Muscle of leg (tissue), 3 donors: ENCODE measurements at regions not wholly inside any gene's neighbourhood (a gene's known extent, or its start where the extent isn't known, plus 50 kb on each side); places are given as distances from the start of the nearest gene placed in this dataset.
"Not testable (repeated sequence)": the region's sequence is repeated elsewhere in the genome, so short reads cannot be mapped to it uniquely, and the experiment has no call there.

Experiments
- DNase-seq: peaks from one replicate; pipeline ENCODE4 v3.0.0; 2013
- H3K27ac ChIP-seq: one replicate; pipeline ENCODE4 v1.5.1; 2013; ENCODE audit warnings: mild to moderate bottlenecking, low read length, control low read depth
- H3K27me3 ChIP-seq: one replicate; pipeline ENCODE4 v1.6.1; 2013; ENCODE audit warnings: low read length; ENCODE audit not compliant: control insufficient read depth, insufficient read depth
- H3K36me3 ChIP-seq: one replicate; pipeline ENCODE4 v1.6.1; 2013; ENCODE audit warnings: low read length; ENCODE audit not compliant: control insufficient read depth, insufficient read depth
- H3K4me1 ChIP-seq: one replicate; pipeline ENCODE4 v1.6.1; 2013; ENCODE audit warnings: low read length; ENCODE audit not compliant: control insufficient read depth, insufficient read depth
- H3K4me3 ChIP-seq: one replicate; pipeline ENCODE4 v1.5.1; 2013; ENCODE audit warnings: low read length, control low read depth
- H3K9me3 ChIP-seq: replicated peaks from 2 replicates; pipeline ENCODE4 v1.6.1; 2013; ENCODE audit warnings: low read depth, low read length; ENCODE audit not compliant: control insufficient read depth
- WGBS: methylation state at CpG from one replicate; pipeline ENCODE4 v1.1.5; 2013; ENCODE audit warnings: missing lambda C conversion rate; ENCODE audit not compliant: insufficient coverage; 5-methylcytosine and 5-hydroxymethylcytosine counted together

DNA sequence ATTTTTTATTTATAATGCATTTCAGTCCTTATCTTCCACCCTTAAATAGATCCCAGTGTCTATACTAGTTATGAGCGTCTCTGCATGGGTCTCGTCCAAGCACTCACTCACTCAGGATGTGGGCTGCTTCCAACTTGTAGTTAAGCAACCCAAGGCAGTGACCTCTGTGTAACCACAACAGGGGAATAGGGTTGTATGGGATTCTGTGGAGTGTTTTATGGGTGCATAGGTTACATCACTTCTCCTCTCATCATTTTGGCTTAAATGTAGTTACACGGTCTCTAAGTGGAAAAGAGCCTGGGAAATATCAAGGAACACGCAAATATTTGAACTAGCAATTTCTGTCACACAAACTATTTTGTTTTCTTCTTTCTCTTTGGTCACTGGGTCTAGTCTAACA lies 931.0 kb downstream of the STIM2 start:
- Histone ChIP-seq H3K4me1 (no peaks in the 10 kb centered on the region), H3K36me3 (no peaks in the 10 kb centered on the region), H3K4me3 (no peak overlapping the region), H3K27ac (no peak overlapping the region), H3K27me3 (no peaks in the 10 kb centered on the region), H3K9me3 (no peaks in the 10 kb centered on the region)
- DNase-seq, result peak; percentile 14
- no CpG with 5 or more reads among the region's 4 CpGs for WGBS

DNA sequence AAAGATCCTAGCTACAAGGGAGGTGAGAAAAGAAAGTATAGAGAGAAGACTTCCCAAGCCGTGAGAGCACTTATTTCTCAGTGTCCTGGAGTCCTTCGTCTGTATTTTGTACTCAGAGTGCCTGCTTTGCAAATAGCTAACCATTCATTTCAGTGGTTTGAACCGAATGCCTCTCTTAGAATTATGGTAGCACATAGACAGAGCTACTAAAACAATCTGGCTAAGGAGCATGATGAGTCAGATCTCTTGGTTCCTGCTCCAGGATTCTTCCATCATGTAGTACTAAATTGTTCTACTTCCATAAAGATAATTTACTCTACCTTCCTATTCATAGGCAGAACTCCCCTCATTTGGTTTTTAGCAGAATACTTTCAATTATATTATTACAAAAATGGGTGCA lies 946.6 kb downstream of the STIM2 start:
- Histone ChIP-seq H3K4me1 (no peaks in the 10 kb centered on the region), H3K9me3 (no peaks in the 10 kb centered on the region), H3K27me3 (no peaks in the 10 kb centered on the region), H3K4me3 (no peak overlapping the region), H3K36me3 (no peaks in the 10 kb centered on the region), H3K27ac (no peak overlapping the region)
- WGBS, result 93% methylated on average over 2 of the region's 3 CpGs
- DNase-seq, result no peak

DNA sequence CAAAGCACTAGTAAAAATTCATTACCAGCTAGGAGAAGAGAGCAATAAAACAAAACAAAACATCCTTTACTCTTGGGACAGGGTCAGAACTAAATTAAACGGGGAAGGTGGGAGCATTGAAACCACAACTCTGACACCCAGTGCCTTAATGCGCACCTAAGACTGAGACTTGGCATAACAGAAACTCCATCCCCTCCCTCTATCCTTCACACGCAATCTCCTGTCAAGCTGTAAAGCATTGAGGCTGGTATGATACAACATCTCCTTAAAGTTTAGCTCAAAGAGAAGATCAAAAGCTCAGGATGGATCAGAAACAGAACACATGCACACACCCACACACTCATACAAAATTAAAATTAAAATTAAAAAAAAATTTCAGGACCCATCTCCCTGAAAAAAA lies 951.3 kb downstream of the STIM2 start:
- no peak for DNase-seq
- Histone ChIP-seq H3K9me3 (no peaks in the 10 kb centered on the region), H3K4me3 (no peak overlapping the region), H3K27me3 (no peaks in the 10 kb centered on the region), H3K4me1 (no peaks in the 10 kb centered on the region), H3K36me3 (no peaks in the 10 kb centered on the region), H3K27ac (no peak overlapping the region)
- no CpG with 5 or more reads among the region's 3 CpGs for WGBS

DNA sequence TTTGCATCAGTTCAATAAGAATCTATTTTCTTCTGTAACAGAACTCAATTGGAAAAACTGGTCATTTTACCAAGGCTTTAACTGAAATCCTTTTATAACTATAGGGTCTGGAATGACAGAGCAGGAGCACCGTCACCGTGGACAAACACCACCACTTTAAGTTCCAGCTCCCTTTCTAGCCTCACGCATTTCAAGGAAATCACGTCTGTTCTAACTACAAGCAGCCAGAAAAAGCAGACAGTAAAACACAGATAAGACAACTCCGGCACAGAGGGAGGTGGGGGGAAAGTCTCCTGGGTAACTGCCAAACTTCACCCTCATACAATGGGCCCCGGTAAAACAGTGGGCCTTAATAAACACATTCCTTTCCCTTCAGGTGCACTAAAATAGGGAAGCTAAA lies 952.6 kb downstream of the STIM2 start:
- not testable (repeated sequence) for H3K9me3 ChIP-seq, H3K27ac ChIP-seq, H3K36me3 ChIP-seq, H3K4me1 ChIP-seq, H3K4me3 ChIP-seq, H3K27me3 ChIP-seq
- peak; percentile 30 for DNase-seq
- 20% methylated on average over 1 of the region's 6 CpGs for WGBS

DNA sequence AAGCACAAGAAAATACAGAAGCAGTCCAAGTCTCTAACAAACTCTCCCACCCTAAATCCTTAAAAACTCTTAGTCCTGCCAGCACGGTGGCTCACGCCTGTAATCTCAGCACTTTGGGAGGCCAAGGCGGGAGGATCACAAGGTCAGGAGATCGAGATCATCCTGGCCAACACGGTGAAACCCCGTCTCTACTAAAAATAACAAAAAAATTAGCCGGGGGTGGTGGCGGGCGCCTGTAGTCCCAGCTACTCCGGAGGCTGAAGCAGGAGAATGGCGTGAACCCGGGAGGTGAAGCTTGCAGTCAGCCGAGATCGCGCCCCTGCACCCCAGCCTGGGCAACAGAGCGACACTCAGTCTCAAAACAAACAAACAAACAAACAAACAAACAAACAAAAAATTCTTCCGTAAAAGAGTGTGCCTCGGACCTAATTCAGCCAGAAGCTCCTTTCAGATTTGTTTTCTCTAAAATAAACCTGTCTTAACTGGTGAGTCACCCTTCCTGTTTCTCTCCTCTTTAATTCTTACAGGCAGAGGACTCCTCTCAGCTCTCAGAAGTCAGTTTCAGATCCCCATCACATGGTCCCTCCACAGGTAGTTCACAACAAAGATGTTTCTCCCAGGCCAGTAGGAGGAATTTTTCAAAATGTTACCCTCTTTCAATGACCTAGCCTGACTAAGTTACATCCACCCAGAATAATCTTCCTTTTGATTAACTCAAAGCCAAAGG lies 953.2 kb downstream of the STIM2 start:
- not testable (repeated sequence) for DNase-seq, H3K9me3 ChIP-seq, H3K27me3 ChIP-seq, H3K36me3 ChIP-seq, H3K4me1 ChIP-seq, H3K4me3 ChIP-seq, H3K27ac ChIP-seq
- 83% methylated on average over 17 of the region's 18 CpGs for WGBS

DNA sequence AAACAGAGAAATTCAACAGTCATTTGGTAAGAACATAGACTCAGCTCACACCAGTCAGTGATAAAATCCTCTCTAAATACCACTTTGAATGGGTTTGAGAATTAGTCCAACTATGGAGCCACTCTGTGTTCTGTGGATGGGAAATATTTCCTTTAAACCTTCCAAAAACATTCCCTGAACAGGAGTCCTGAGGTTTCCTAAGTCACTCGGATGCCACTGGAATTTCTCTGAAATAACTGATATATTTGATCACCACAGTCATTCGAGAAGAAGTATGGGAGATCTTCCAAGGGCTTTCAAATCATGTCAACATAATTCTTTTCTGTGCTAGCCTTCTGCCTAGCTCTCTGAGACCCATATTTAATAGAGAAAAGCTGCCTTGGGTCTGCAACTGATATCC lies 958.6 kb downstream of the STIM2 start:
- H3K9me3 ChIP-seq, result peaks cover 2% of the 10 kb centered on the region
- no CpG with 5 or more reads among the region's 2 CpGs for WGBS
- no peaks in the 10 kb centered on the region for H3K27me3 ChIP-seq
- no peak for DNase-seq
- no peaks in the 10 kb centered on the region for H3K36me3 ChIP-seq
- no peak overlapping the region for H3K27ac ChIP-seq
- H3K4me3 ChIP-seq, result no peak overlapping the region
- no peaks in the 10 kb centered on the region for H3K4me1 ChIP-seq

DNA sequence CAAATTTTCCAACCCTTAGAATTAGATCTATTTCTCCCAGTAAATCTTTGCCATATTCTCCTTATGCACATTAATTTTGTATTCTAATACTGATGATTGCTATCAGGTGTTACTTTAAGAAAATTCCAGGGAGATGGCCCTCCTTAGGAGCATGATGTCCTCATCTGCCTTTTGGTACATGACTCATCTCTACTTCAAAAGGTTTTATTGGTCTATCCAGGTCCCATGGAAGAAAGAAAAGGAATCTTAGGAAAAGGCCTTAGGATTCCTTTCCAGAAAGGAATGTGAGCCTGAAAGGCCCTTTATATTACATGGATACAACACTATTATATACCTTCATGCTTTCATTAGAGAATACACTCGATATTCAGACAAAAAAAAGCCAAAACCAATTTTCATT lies 968.2 kb downstream of the STIM2 start:
- no peaks in the 10 kb centered on the region for H3K36me3 ChIP-seq
- no peaks in the 10 kb centered on the region for H3K4me1 ChIP-seq
- H3K27ac ChIP-seq, result no peak overlapping the region
- no CpG with 5 or more reads among the region's 1 CpG for WGBS
- no peaks in the 10 kb centered on the region for H3K27me3 ChIP-seq
- H3K9me3 ChIP-seq, result no peaks in the 10 kb centered on the region
- H3K4me3 ChIP-seq, result no peak overlapping the region
- DNase-seq, result no peak

DNA sequence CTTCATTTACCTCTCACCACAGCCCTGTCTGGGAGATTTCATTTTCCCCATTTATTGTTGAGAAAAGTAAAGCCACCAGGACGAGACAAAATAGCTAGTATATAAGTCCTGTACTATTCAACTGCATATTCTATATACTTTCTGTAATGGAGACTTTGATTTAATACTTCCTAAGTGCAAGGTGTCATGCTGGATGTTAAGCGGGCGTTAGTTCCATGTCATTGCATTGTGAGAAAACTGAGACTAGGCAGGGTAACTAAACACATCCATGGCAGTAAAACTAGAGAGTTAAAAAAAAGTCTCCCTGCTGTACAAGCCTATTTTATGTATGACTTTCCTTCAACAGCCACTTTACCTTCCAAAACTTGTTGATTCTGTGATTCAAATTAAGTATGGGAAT lies 969.6 kb downstream of the STIM2 start:
- no peak for DNase-seq
- no peak overlapping the region for H3K4me3 ChIP-seq
- no peaks in the 10 kb centered on the region for H3K4me1 ChIP-seq
- H3K27me3 ChIP-seq, result no peaks in the 10 kb centered on the region
- no peaks in the 10 kb centered on the region for H3K36me3 ChIP-seq
- no peaks in the 10 kb centered on the region for H3K9me3 ChIP-seq
- no peak overlapping the region for H3K27ac ChIP-seq
- WGBS, result no CpG with 5 or more reads among the region's 3 CpGs

DNA sequence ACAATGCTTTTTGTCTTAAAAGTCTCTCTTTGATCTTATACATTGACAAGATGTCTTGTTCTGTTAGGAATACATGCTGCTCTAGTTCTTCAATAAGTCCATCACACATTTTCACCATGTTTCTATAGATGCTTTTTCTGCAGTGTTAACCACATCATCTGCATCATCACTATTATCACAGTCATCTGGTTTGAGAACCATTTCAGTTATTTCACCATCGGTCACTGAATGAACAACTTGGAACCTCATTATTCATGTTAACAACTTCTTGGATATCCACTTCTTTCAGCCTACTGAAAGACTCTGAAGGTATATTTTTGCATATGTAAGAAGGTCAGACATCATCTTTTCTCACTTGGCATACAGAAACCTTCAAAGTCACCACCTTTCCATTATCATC lies 975.2 kb downstream of the STIM2 start:
- H3K36me3 ChIP-seq, result no peaks in the 10 kb centered on the region
- WGBS, result no CpG with 5 or more reads among the region's 1 CpG
- H3K27me3 ChIP-seq, result no peaks in the 10 kb centered on the region

DNA sequence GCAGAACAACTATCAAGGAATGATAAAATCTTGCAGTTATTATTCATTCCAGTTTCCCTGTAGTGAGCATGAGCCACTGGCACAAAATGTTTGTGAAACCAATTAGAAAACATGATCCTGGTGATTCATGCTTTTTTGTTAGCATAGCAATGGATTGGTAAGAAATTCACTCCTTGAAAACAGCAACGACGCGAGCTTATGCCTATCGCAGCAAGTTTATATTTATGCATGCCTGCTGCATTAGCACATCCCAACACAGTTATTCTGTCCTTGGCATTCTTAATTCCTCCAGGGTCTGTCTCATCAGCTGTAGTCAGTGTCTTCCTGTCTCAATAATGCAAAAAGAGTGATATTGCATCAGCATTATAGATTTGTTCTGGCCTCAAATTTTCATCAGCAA lies 975.9 kb downstream of the STIM2 start:
- no CpG with 5 or more reads among the region's 4 CpGs for WGBS
- no peak overlapping the region for H3K4me3 ChIP-seq
- no peaks in the 10 kb centered on the region for H3K4me1 ChIP-seq
- no peak overlapping the region for H3K27ac ChIP-seq
- DNase-seq, result peak; percentile 9
- H3K27me3 ChIP-seq, result no peaks in the 10 kb centered on the region
- no peaks in the 10 kb centered on the region for H3K36me3 ChIP-seq
- no peaks in the 10 kb centered on the region for H3K9me3 ChIP-seq

More for the DNA sequence above, 975.2 kb downstream of the STIM2 start:
- DNase-seq, result no peak
- no peaks in the 10 kb centered on the region for H3K4me1 ChIP-seq
- no peak overlapping the region for H3K27ac ChIP-seq
- no peaks in the 10 kb centered on the region for H3K9me3 ChIP-seq
- H3K4me3 ChIP-seq, result no peak overlapping the region

DNA sequence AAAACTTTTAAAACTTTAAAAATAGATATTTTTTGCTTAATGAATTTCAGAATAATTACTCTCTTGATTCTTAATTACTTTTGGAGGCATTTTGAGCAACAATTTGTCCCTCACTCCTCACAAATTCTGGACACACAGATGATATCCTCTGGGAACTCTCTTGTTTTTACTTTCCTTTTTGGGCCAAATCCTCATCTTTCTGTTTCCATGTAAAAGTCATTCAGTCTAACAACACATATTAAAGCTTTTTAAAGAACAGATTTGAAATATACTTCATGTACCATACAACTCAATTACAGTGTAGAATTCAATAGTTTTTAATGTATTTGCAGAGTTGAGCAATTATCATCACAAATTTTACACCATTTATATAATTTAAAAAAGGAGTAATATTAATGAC lies 983.1 kb downstream of the STIM2 start:
- no peak overlapping the region for H3K27ac ChIP-seq
- no peaks in the 10 kb centered on the region for H3K9me3 ChIP-seq
- peak; percentile 76 for DNase-seq
- H3K36me3 ChIP-seq, result no peaks in the 10 kb centered on the region
- no peaks in the 10 kb centered on the region for H3K4me1 ChIP-seq
- H3K27me3 ChIP-seq, result no peaks in the 10 kb centered on the region
- no peak overlapping the region for H3K4me3 ChIP-seq
